ENCODE measurements at regions not wholly inside any gene's neighbourhood (a gene's known extent, or its start where the extent isn't known, plus 50 kb on each side); places are given as distances from the start of the nearest gene placed in this dataset.

- TF ChIP-seq CTCF (IDR thresholded peaks at IDR 0.05), result no peak
- no peak for TF ChIP-seq ZFX (IDR thresholded peaks at IDR 0.05; ENCODE audit: borderline replicate concordance)
Observed at GRCh38 chr2:239543702-239544101, 142.9 kb upstream of the HDAC4 start.

All from 22Rv1 (cell line).